ENCODE measurements at regions not wholly inside any gene's neighbourhood (a gene's known extent, or its start where the extent isn't known, plus 50 kb on each side); places are given as distances from the start of the nearest gene placed in this dataset.

DNA sequence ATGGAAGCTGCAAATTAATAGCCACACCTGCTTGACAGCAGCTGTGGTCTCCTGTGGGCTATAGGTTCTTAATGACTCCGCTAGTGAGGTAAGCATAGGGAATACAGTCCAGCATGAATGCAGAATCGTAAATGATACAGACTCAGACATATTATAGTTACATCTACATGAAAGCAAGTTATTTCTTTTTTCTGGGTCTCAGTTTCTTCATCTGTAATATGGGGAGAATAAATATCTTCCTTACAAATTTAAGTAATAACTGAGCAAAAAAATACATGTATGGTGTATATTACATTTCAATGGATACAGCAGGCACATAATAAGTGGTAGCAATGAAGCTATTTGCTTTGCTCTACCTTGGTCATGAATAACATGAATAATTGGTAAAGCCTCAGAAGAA is 245.9 kb upstream of the RHOBTB1 start:
- TF ChIP-seq, protein P1, sequence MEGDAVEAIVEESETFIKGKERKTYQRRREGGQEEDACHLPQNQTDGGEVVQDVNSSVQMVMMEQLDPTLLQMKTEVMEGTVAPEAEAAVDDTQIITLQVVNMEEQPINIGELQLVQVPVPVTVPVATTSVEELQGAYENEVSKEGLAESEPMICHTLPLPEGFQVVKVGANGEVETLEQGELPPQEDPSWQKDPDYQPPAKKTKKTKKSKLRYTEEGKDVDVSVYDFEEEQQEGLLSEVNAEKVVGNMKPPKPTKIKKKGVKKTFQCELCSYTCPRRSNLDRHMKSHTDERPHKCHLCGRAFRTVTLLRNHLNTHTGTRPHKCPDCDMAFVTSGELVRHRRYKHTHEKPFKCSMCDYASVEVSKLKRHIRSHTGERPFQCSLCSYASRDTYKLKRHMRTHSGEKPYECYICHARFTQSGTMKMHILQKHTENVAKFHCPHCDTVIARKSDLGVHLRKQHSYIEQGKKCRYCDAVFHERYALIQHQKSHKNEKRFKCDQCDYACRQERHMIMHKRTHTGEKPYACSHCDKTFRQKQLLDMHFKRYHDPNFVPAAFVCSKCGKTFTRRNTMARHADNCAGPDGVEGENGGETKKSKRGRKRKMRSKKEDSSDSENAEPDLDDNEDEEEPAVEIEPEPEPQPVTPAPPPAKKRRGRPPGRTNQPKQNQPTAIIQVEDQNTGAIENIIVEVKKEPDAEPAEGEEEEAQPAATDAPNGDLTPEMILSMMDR (conservative IDR thresholded peaks at IDR 0.05 in 1 of 2, IDR thresholded peaks at IDR 0.05 in 1 of 2; ENCODE audit: low read depth in 1 of 2, low read length in 2 of 2) = no peak
- no peak for TF ChIP-seq EZH2 (IDR thresholded peaks at IDR 0.05; ENCODE audit: low read length, missing control alignments)

Data from fibroblast of lung (primary cell).